HTR-8/SVneo (cell line): ENCODE measurements at regions not wholly inside any gene's neighbourhood (a gene's known extent, or its start where the extent isn't known, plus 50 kb on each side); places are given as distances from the start of the nearest gene placed in this dataset.
A peak's percentile ranks its signal among the peaks of the same experiment; 100 is the strongest.

Experiments used
- DNase-seq: peaks from one replicate; pipeline ENCODE4 v3.0.0; 2011; ENCODE audit warnings: low spot score, mixed read lengths; ENCODE audit not compliant: insufficient read length
- FAIRE-seq: peaks from 2 replicates; lab custom pipeline; 2011; peaks lifted over from hg19 to GRCh38; lab: Jason Lieb, UNC

- FAIRE-seq = no peak
- DNase-seq = no peak
These were observed 78.2 kb upstream of the BOC start for GRCh38 chr3:113133140-113133539.

- FAIRE-seq (peak; percentile 36), DNase-seq (peak; percentile 21)
These were observed 75.3 kb upstream of the BOC start for GRCh38 chr3:113136071-113136470.

DNA sequence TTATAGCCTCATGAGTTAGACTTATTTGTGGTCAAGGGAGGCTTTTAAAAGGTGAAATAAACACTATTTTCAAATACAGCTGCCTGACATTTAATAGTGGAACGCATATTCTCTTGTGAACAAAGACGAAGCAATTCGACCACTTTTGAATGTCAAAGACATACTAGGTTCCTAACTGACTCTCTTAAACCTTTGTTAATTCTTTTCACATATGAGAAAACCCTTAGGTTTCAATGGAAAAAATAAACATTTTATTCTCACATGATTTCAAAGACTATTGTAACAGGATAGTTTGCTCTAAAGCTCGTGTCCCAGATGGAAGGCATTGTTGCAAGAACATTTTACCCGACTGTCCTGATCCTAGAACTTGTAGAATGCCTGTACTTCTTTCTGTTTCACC, 74.8 kb upstream of the BOC start:
- FAIRE-seq (no peak), DNase-seq (no peak)

- no peak for FAIRE-seq
These were observed 72.3 kb upstream of the BOC start for GRCh38 chr3:113138839-113139743.

DNA sequence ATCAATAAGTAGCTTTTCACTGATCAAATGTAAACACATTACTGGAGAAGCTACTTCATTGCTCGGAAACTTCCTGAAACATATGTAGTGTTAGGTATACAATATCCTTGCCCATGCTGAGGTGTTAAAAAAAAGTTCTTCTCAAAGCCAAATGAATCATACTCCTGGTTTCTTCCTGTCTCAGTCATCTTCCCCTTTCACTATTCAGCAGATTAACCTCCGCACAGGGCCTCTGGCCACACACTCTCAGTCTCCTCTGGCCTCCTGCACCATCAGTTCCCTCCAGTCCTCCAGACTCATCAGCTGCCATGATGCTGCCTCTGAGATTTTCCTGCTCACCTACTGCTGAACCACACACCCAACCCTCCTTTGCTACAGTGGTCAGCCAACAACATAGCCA, 70.5 kb upstream of the BOC start:
- no peak for FAIRE-seq
- no peak for DNase-seq

More at GRCh38 chr3:113138839-113139743, 72.3 kb upstream of the BOC start:
- no peak for DNase-seq

DNA sequence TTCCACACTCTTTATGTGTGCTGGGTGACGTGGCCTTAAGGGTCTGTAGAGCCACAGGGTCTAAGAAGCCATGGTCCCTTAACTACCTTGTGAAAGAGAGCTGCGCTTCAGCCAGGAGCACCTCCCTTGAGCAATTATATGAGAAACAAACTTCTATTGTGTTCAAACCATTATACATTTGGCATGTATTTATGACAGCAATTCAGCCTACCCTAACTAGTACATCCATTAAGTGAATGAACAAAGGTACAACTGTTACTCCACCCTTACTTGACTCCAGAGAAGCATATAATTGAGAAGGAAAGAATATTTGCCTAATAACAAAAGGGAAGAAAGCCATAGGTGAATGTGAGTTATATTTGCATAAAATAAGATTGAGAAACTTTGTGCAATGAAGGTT, 69.8 kb upstream of the BOC start:
- FAIRE-seq (no peak), DNase-seq (no peak)

DNA sequence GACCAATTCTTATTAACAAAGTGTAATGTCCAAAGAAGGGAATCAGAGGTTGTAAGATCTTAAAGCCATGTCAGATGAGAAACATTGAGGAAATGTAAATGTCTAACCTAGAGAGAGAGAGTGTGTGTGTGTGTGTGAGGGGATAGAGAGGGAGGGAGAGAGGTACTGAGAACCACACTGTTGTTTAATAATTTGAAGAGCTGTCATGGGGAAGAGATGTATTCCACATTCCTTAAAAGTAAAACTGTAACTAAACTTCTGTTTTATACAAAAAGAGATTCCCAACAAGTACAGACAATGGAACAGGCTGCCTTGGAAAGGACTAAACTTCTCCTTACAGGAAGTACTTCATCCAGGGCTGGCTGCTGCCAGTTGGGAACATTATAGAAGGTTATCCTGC, 68.9 kb upstream of the BOC start:
- FAIRE-seq (no peak), DNase-seq (no peak)

- DNase-seq (no peak), FAIRE-seq (no peak)
These were observed 68.0 kb upstream of the BOC start for GRCh38 chr3:113143353-113143752.

DNA sequence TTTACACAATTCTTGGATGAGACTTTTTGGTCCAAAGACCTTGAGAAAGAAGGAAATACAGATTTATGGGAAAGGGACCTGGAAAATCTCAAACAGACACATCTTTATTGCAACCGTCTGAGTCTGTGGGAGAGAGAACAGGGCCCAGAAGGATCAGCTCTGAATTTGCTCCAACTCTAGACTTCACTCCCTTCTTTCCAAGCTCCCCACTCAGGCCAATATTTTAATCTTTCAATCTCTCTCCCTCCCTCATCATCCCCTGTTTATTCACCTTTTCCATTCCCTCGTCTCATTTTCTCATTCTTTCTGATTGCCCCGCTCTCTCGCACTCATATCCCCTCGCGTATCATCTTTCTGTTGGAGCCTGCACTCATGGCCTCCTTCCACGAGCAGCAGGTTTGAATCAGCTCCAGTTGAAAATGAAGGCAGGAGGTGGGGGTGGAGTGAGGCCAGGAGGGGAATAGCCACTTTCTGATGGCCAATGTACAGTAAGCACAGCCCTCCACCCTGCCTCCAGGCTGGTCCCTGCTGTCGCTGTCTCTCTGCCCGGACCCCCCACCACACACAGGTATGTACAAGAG, 63.6 kb upstream of the BOC start:
- DNase-seq (no peak), FAIRE-seq (no peak)

DNA sequence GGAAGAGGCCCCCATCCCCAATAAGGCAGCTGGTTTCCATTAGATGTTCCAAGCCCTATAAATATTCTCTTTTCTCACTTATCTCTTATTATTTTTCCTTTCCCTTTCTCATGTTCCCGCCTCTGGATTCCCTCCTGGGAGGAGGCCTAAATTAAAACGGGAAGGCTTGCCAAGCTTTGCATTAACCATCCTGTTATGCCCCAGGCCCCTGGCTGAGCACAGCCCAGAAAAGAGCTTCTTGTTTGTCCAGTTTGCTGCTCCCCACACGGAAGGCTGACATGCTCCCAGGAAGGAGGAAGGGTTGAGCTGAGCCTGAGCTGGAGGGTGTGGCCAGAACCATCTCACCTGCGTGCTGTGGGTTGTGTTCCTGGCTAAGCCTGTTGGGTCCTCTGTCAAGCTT, 63.1 kb upstream of the BOC start:
- FAIRE-seq (no peak), DNase-seq (no peak)

GRCh38 chr3:113150250-113150649, 61.1 kb upstream of the BOC start:
- DNase-seq (no peak), FAIRE-seq (no peak)

- FAIRE-seq = no peak
- DNase-seq = no peak
These were observed 59.8 kb upstream of the BOC start for GRCh38 chr3:113151461-113152031.

- no peak for FAIRE-seq
- no peak for DNase-seq
These were observed 58.5 kb upstream of the BOC start for GRCh38 chr3:113152849-113153248.

DNA sequence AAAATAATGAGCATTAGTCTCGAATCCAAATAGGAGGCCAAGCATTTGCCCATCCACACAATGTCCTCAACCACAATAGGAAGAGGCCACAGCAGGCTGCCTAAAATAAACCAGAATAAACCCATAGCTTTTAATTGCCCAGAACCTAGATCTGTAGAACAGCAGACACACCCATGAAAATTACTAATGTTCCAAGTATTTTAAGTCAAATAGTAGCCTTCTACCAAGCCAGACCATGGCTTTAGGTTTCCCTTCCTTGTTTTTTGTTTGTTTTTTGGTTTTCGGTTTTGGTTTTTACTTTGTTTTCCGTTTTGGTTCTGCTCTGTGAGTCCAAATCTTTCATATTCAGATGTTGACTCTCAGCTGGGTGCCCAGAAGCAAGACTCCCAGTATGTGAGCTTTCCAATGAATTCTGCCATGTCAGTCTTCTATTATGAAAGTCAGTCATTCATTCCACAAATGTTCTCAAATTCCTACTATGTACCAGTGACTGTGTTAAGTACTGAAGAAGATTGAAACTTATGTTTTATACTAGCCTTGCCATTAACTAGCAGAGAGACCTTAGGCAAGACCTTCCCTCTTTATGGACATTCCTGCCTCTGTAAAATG, 57.8 kb upstream of the BOC start:
- DNase-seq (no peak), FAIRE-seq (no peak)

- no peak for FAIRE-seq
These were observed 54.5 kb upstream of the BOC start for GRCh38 chr3:113156816-113157333.

DNA sequence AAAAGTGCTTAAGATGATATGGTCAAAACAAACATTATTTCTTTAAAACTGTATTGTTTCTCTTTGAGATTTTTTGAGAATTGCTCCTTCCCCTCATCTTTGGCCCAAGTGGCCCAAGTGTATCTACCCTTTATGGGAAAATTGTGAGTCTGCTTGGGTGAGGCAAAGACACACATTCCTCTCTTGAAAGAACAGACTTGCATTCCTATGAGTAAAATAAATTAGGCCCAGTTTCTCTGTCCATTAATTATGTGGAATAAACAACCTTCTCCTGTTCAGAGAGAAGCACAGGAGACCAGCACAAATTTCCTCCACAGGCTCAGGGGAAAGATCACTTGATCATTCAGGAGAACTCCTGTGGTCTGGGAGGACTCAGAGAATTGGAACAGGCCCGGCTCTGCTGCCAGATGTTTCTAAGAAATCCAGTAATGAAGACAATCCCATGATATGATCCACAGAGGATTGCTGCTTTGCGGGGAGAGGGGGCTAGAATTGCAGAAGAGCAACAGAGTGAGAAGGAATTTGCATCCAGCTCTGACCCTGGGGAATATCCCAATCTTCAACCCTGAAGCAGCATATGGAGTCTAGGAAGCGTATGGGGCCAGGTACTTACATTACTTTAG, 53.8 kb upstream of the BOC start:
- DNase-seq = no peak

More at GRCh38 chr3:113156816-113157333, 54.5 kb upstream of the BOC start:
- DNase-seq = no peak

GRCh38 chr3:113158171-113158570, 53.2 kb upstream of the BOC start:
- FAIRE-seq = no peak
- no peak for DNase-seq

More for the DNA sequence above, 53.8 kb upstream of the BOC start:
- no peak for FAIRE-seq
